A549 (cell line): ENCODE measurements at regions not wholly inside any gene's neighbourhood (a gene's known extent, or its start where the extent isn't known, plus 50 kb on each side); places are given as distances from the start of the nearest gene placed in this dataset.
A peak's percentile ranks its signal among the peaks of the same experiment; 100 is the strongest.

Experiments used
- ATAC-seq, 2 experiments: fragments of 200-7000 bp in 1 of 2; fragments of >200 bp in 1 of 2; cut with Nextera tagmentation in 1 of 2; cut with Tn5 transposase in 1 of 2; 3 replicates each; pipeline versions ENCODE4 v1.8.0 to v1.9.1; 2018 to 2020; ENCODE audit warnings: mild to moderate bottlenecking in 1 of 2, moderate library complexity in 1 of 2
- CTCF ChIA-PET: fragments of 300-600 bp; sonication (Branson Sonifier 250); formaldehyde crosslinking; extraction: SDS; loops from one replicate; lab custom pipeline; 2021; ENCODE audit warnings: antibody characterized with exemption, inconsistent platforms; lab: Yijun Ruan, JAX
- POLR2A ChIA-PET: fragments of 350-600 bp; formaldehyde crosslinking; extraction: SDS; loops from one replicate; lab custom pipeline; 2021; ENCODE audit warnings: antibody characterized with exemption, inconsistent platforms; lab: Yijun Ruan, JAX
- DNase-seq, 2 experiments: peaks; one replicate each; pipeline versions ENCODE4 v3.0.0 to v3.0.0-alpha.2; 2011 to 2016; ENCODE audit warnings: low read depth in 1 of 2, low spot score in 1 of 2
- FAIRE-seq: peaks from 2 replicates; lab custom pipeline; 2011; peaks lifted over from hg19 to GRCh38; lab: Jason Lieb, UNC
- H3K27ac ChIP-seq, 2 experiments: fragments of >200 bp; sonication (Bioruptor Twin); formaldehyde crosslinking; 3 replicates each; pipeline ENCODE4 v1.5.1; 2016 to 2017
- H3K4me1 ChIP-seq: fragments of >200 bp; sonication (Bioruptor Twin); formaldehyde crosslinking; 3 replicates; pipeline ENCODE4 v1.6.1; 2016
- H3K4me2 ChIP-seq: fragments of >200 bp; sonication (Bioruptor Twin); formaldehyde crosslinking; 3 replicates; pipeline ENCODE4 v1.6.1; 2016
- H3K4me3 ChIP-seq: fragments of >200 bp; sonication (Bioruptor Twin); formaldehyde crosslinking; 3 replicates; pipeline ENCODE4 v1.5.1; 2016
- H3K9me3 ChIP-seq: fragments of >200 bp; sonication (Bioruptor Twin); formaldehyde crosslinking; 3 replicates; pipeline ENCODE4 v1.6.1; 2016
- BHLHE40 ChIP-seq: IDR thresholded peaks from 2 replicates; pipeline ENCODE4 v1.6.1; 2012; ENCODE audit warnings: low read depth, low read length, inconsistent platforms
- CEBPB ChIP-seq, 2 experiments: fragments of >200 bp in 1 of 2; sonication (Bioruptor Twin) in 1 of 2; formaldehyde crosslinking in 1 of 2; IDR thresholded peaks; 2 replicates each; pipeline ENCODE4 v1.6.1; 2012 to 2016
- CHD4 ChIP-seq: fragments of 200-600 bp; sonication (generic); IDR thresholded peaks from 2 replicates; pipeline ENCODE4 v1.6.1; 2016; ENCODE audit warnings: antibody characterized with exemption, mild to moderate bottlenecking, borderline replicate concordance
- CTCF ChIP-seq: fragments of >200 bp; sonication (Bioruptor Twin); formaldehyde crosslinking; IDR thresholded peaks from 3 replicates; pipeline ENCODE4 v1.5.1; 2016
- EP300 ChIP-seq, 2 experiments: fragments of >200 bp; sonication (Bioruptor Twin); formaldehyde crosslinking; IDR thresholded peaks; 2 replicates in 1 of 2; 3 replicates in 1 of 2; pipeline ENCODE4 v1.6.1; 2016 to 2017
- ESRRA ChIP-seq: fragments of 150-350 bp; IDR thresholded peaks from 2 replicates; pipeline ENCODE4 v1.6.1; 2014; ENCODE audit warnings: mild to moderate bottlenecking, low read length, borderline replicate concordance
- FOSB ChIP-seq: fragments of 250-450 bp; sonication (Bioruptor Pico); IDR thresholded peaks from 2 replicates; pipeline ENCODE4 v1.5.0; 2020; ENCODE audit warnings: mild to moderate bottlenecking, moderate library complexity
- HDAC2 ChIP-seq: fragments of 200-600 bp; sonication (generic); IDR thresholded peaks from 2 replicates; pipeline ENCODE4 v1.6.1; 2016
- HOXB5 ChIP-seq: fragments of 250-450 bp; sonication (Bioruptor Pico); IDR thresholded peaks from 2 replicates; pipeline ENCODE4 v1.5.0; 2020; ENCODE audit warnings: mild to moderate bottlenecking, moderate library complexity
- JUN ChIP-seq, 2 experiments: fragments of >200 bp; sonication (Bioruptor Twin); formaldehyde crosslinking; IDR thresholded peaks; 2 replicates in 1 of 2; 3 replicates in 1 of 2; pipeline ENCODE4 v1.6.1; 2016 to 2017
- KDM1A ChIP-seq: fragments of 200-600 bp; sonication (generic); IDR thresholded peaks from 2 replicates; pipeline ENCODE4 v1.6.1; 2016; ENCODE audit warnings: low read depth, mild to moderate bottlenecking
- MAFK ChIP-seq: fragments of 450-650 bp; IDR thresholded peaks from 2 replicates; pipeline ENCODE4 v1.6.1; 2014; ENCODE audit not compliant: partially characterized antibody
- MAX ChIP-seq: IDR thresholded peaks from 2 replicates; pipeline ENCODE4 v1.6.1; 2012
- MYC ChIP-seq: IDR thresholded peaks from 2 replicates; pipeline ENCODE4 v1.6.1; 2012; ENCODE audit warnings: mild to moderate bottlenecking, inconsistent platforms, low read length, improper control_type of control experiment, borderline replicate concordance
- NFE2L2 ChIP-seq: fragments of 150-350 bp; conservative IDR thresholded peaks from 2 replicates; pipeline ENCODE4 v1.6.1; 2014; ENCODE audit warnings: low read length
- POLR2AphosphoS2 ChIP-seq: conservative IDR thresholded peaks from 2 replicates; pipeline ENCODE4 v1.6.1; 2012; ENCODE audit warnings: low read length, improper control_type of control experiment, inconsistent platforms
- RAD21 ChIP-seq, 2 experiments: fragments of >200 bp in 1 of 2; sonication (Bioruptor Twin) in 1 of 2; formaldehyde crosslinking in 1 of 2; IDR thresholded peaks in 1 of 2; conservative IDR thresholded peaks in 1 of 2; 2 replicates in 1 of 2; 3 replicates in 1 of 2; pipeline ENCODE4 v1.6.1; 2012 to 2018; ENCODE audit warnings: inconsistent platforms in 1 of 2
- RFX5 ChIP-seq: fragments of 450-650 bp; IDR thresholded peaks from 2 replicates; pipeline ENCODE4 v1.7.1; 2014; ENCODE audit warnings: antibody characterized with exemption, mild to moderate bottlenecking, moderate library complexity
- TP53 ChIP-seq: fragments of 250-450 bp; sonication (Bioruptor Pico); IDR thresholded peaks from 2 replicates; pipeline ENCODE4 v1.5.0; 2021; ENCODE audit warnings: mild to moderate bottlenecking, moderate library complexity
- WGBS: methylation state at CpG from one replicate; pipeline ENCODE4 v1.1.6; 2017; ENCODE audit errors: missing lambda C conversion rate; 5-methylcytosine and 5-hydroxymethylcytosine counted together

GRCh38 chr7:108973075-108973474 is 403.4 kb downstream of the DNAJB9 start:
- TF ChIP-seq RAD21 (conservative IDR thresholded peaks at IDR 0.05 in 1 of 2, IDR thresholded peaks at IDR 0.05 in 1 of 2) = peak; percentile 37 to 40; a peak in 3 of 5 replicates
- TF ChIP-seq MAFK = no peak
- TF ChIP-seq CTCF = peak; percentile 28; the same call in 1 of the 3 replicates
- no peak for TF ChIP-seq ESRRA
- FAIRE-seq = no peak

GRCh38 chr7:108974641-108975040 is 405.0 kb downstream of the DNAJB9 start:
- POLR2A ChIA-PET = no interaction called here

More at GRCh38 chr7:108973075-108973474, 403.4 kb downstream of the DNAJB9 start:
- ChIA-PET CTCF (interaction anchor here (0.7 to 1.1 kb wide), 2 partner anchors 10 to 43 kb away, joined by 3 read pairs; no protein-coding TSS in a partner anchor), POLR2A (no interaction called here)
- Histone ChIP-seq H3K9me3 (no peaks in the 10 kb centered on the region), H3K4me2 (no peak overlapping the region), H3K27ac (no peak overlapping the region), H3K4me1 (no peaks in the 10 kb centered on the region), H3K4me3 (no peak overlapping the region)
- DNase-seq (peak in 1 of 2 experiments; percentile 11), ATAC-seq (no peak)
- WGBS = 63% methylated on average over 1 of the region's 1 CpG

GRCh38 chr7:108985037-108985436 is 415.4 kb downstream of the DNAJB9 start:
- Histone ChIP-seq H3K9me3 (no peaks in the 10 kb centered on the region), H3K4me3 (no peak overlapping the region), H3K4me2 (no peak overlapping the region), H3K27ac (no peak overlapping the region), H3K4me1 (no peaks in the 10 kb centered on the region)
- POLR2A ChIA-PET = no interaction called here
- no peak for TF ChIP-seq TP53 (CRISPR knock-in tag)
- TF ChIP-seq CTCF = no peak
- no peak for TF ChIP-seq MAFK
- no peak for TF ChIP-seq HDAC2
- TF ChIP-seq FOSB (CRISPR knock-in tag) = no peak
- TF ChIP-seq RFX5 = no peak
- no peak for TF ChIP-seq MYC
- TF ChIP-seq CEBPB (IDR thresholded peaks at IDR 0.05) = no peak
- no peak for TF ChIP-seq MAX
- no peak for TF ChIP-seq EP300 (IDR thresholded peaks at IDR 0.05)
- TF ChIP-seq POLR2AphosphoS2 = no peak
- DNase-seq (no peak), ATAC-seq (no peak), FAIRE-seq (no peak)
- CTCF ChIA-PET = no interaction called here
- WGBS = 28% methylated on average over 3 of the region's 3 CpGs

More at GRCh38 chr7:108974641-108975040, 405.0 kb downstream of the DNAJB9 start:
- ATAC-seq = no peak
- no peak overlapping the region for H3K27ac ChIP-seq
- CTCF ChIA-PET = interaction anchor here (1.0 kb wide), 1 partner anchor 26 kb away, joined by 3 read pairs; no protein-coding TSS in a partner anchor
- TF ChIP-seq CHD4 (no peak), NFE2L2 (no peak), JUN (IDR thresholded peaks at IDR 0.05) (no peak), MYC (no peak), RFX5 (no peak), BHLHE40 (no peak), KDM1A (no peak), TP53 (CRISPR knock-in tag) (no peak), HOXB5 (no peak)
- TF ChIP-seq, all 56 proteins: peak for 0
- Histone ChIP-seq H3K4me1 (no peaks in the 10 kb centered on the region), H3K4me2 (no peak overlapping the region), H3K4me3 (no peak overlapping the region), H3K9me3 (no peaks in the 10 kb centered on the region)
- WGBS = 0% methylated on average over 1 of the region's 1 CpG
- FAIRE-seq (no peak), DNase-seq (no peak)
